CD4-positive, alpha-beta T cell treated with Interleukin-2 at 100 ng/mL for 4 hours (primary cell): ENCODE measurements at regions not wholly inside any gene's neighbourhood (a gene's known extent, or its start where the extent isn't known, plus 50 kb on each side); places are given as distances from the start of the nearest gene placed in this dataset.

ENCODE experiments used
- DNase-seq: peaks from one replicate; pipeline ENCODE4 v3.0.0-alpha.2; 2020; ENCODE audit warnings: low spot score

DNA sequence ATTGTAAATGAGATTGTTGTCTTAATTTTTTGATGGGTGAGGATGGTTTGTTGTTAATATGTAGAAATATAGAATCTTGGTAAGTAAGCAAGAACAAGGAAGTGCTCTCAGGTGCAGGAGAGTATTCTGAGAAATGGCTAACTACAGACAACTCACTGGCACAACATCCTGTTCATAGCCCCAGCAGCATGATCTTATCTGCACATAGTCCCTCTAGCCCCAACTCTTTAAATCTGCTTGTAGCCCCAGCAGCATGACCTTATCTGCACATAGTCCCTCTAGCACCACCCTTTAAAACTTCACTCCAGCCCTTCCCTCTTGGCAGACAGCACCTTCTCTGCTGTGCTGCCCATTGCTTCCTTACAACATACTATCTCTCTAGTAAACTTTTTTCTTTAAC is 1957.1 kb upstream of the ADGRL3 start:
- no peak for DNase-seq

- DNase-seq = no peak
Measured at GRCh38 chr4:59247032-59247431, 1953.1 kb upstream of the ADGRL3 start.

- no peak for DNase-seq
Measured at GRCh38 chr4:59248313-59248712, 1951.8 kb upstream of the ADGRL3 start.

- DNase-seq = no peak
Measured at GRCh38 chr4:59249110-59249509, 1951.0 kb upstream of the ADGRL3 start.

GRCh38 chr4:59258002-59258401 is 1942.1 kb upstream of the ADGRL3 start:
- no peak for DNase-seq

- DNase-seq = no peak
Measured at GRCh38 chr4:59307609-59308008, 1892.5 kb upstream of the ADGRL3 start.

DNA sequence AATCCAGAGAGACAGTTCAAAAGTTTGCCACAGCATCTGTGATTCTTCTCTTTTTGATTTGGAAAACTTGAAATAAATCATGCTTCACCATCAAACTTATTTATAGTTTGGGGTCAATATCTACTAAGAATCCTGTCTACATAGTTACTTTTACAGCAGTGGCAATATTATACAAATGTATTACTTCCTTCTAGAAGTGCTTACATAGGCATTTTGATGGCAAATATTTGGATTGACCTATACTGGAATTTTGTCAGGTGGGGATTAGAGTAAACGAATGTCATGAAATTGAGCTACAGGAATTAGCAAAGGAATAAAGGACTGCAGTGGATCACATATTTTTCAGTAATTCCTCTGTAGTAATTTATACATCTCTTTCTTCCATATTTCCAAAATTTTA is 1885.5 kb upstream of the ADGRL3 start:
- no peak for DNase-seq

- no peak for DNase-seq
Measured at GRCh38 chr4:59339631-59340030, 1860.5 kb upstream of the ADGRL3 start.

GRCh38 chr4:59341506-59341905 is 1858.6 kb upstream of the ADGRL3 start:
- no peak for DNase-seq

DNA sequence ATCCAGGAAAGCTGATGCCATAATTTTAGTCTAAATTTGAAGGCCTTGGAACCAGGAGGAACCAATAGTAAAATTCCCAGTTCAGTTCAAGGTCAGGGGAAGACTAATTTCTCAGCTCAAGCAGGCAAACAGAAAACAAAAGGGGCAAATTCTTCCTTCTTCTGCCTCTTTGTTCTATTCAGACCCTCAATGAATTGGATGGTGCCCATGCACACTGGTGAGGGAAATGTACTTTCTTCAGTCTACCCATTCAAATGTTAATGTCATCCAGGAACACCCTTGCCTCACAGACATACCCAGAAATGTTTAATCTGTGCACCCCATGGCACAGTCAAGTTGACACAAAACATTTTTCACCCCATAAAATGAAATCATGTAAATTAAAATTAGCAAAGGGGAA is 1851.2 kb upstream of the ADGRL3 start:
- DNase-seq = no peak

GRCh38 chr4:59369229-59369628 is 1830.9 kb upstream of the ADGRL3 start:
- no peak for DNase-seq

- DNase-seq = no peak
Measured at GRCh38 chr4:59374416-59374815, 1825.7 kb upstream of the ADGRL3 start.

DNA sequence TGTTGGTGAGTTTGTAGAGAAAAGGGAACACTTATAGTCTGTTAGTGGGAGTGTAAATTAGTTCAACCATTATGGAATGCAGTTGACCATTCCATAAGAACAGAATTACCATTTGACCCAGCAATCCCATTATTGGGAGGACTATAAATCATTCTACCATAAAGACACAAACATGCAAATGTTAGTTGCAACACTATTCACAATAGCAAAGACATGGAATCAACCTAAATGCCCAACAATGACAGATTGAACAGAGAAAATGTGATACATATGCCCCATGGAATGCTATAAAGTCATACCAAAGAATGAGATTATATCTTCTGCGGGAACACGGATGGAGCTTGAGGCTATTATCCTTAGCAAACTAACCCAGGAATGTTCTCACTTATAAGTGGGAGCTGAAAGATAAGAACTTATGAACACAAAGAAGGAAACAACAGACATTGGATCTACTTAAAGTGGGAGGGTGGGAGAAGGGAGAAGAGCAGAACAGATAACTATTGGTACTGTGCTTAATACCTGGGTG is 1819.2 kb upstream of the ADGRL3 start:
- DNase-seq = no peak

- DNase-seq = no peak
Measured at GRCh38 chr4:59381591-59381990, 1818.5 kb upstream of the ADGRL3 start.

DNA sequence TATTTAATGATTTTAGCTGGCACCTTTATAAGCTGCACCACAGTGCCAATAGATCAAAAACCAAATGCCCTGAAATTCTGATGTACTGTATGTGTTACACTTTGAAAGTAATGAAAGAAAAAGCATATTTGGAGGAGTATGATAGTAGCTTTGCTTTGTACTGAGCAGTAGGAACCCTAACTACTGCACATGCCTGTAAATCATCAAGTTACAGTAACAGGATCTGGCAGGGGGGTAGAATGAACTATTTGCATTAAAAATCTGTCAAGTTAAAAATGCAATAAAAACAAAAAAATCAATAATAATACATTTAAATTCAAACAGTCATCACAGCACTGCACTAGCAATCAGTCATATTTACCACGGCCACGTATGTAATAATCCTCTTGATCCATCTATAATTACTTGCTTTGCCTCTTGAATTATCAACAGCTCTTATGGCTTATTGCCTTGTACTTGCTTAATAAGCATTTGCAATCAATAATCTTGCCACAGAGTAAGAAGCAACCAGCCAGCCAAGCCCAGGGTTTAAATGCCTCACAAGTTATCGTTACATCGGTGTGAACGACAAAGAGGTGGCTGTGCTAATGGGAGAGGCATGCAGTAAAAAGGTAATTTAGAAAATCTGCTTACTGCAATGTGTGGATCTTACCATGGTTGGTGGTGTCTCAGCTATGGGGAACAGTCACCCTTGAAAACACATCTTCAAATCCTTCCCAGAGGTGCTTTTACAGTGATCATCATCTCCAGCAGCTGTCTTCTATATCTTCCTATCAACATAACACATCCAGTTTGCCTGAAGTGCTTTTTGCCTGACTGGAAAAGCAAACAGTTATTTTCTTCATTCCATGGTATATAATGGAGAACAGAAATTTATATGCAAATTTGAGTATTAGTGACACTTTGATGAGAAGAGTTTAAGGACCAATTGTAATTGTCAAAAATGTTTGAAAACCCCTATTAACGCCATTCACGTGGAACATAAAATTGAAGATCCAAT is 1812.1 kb upstream of the ADGRL3 start:
- DNase-seq = no peak

DNA sequence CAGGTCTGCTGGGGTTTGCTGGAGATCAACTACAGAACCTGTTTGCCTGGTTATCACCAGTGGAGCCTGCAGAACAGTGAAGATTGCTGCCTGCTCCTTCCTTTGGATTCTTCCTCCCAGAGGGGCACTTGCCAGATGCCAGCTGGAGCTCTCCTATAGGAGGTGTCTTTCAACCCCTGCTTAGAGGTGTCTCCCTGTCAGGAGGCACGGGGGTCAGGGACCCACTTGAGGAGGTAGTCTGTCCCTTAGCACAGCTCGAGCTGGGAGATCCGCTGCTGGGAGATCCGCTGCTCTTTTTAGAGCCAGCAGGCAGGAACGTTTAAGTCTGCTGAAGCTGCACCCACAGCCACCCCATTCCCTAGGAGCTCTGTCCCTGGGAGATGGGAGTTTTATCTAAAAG is 1806.3 kb upstream of the ADGRL3 start:
- DNase-seq = no peak

- no peak for DNase-seq
Measured at GRCh38 chr4:59400334-59400733, 1799.8 kb upstream of the ADGRL3 start.

GRCh38 chr4:59409647-59410046 is 1790.5 kb upstream of the ADGRL3 start:
- no peak for DNase-seq

DNA sequence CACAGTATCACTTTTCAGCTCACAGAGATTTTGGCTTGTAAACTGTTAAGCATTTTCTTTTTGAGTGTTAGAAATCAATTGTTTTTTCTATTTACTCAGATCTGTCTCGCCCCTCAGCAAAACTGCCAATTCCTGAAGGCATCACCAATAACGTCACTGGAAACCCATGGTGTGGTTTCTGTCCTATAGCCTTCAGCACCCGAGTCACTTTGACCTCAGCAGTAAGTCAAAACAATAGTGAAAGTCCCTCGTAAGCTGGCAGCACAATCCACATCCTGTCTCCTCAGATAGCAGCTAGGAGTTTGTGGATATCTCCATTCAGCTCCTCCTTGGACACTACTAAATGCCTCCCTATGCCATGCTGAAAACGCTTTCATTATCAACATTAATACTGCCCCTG is 1787.4 kb upstream of the ADGRL3 start:
- no peak for DNase-seq

GRCh38 chr4:59455751-59456150 is 1744.4 kb upstream of the ADGRL3 start:
- DNase-seq = no peak

DNA sequence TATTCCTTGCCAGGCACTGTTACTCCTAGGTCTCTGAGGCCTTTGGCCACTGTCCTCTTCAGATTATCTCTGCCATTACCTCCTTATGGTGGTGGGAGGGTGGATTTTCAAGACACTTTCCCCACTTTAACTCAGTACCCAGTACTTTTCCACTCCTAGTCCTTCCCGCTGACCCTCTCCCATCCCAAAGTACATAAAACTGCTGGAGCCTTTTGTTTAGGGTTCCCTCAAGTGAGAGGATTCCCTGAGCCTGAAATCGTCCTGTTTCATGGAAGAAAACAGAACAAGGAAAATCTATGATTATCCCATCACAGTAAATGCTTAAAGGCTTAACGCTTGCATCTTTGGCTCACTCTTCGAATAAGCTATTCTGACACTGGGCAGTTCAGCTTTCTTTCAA is 1742.5 kb upstream of the ADGRL3 start:
- no peak for DNase-seq

- DNase-seq = no peak
Measured at GRCh38 chr4:59484944-59485343, 1715.2 kb upstream of the ADGRL3 start.

DNA sequence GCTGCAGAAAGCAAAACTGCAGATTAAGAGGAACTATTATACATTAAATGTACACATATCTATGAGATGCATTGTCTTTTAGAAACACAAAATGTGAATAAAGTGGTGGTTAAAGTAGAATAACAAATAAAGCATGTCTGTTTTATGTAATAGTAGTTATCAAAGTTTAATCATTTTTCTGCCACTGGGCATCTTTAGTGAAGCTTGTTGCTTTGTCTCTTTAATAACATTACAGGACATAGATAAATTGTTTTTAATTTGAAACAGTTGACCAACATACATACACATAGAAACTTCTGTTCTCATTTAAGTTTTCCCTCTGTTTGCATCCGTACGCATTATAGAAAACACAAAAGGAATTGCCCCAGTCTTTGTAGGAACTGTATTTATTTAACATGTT is 1700.0 kb upstream of the ADGRL3 start:
- DNase-seq = no peak

DNA sequence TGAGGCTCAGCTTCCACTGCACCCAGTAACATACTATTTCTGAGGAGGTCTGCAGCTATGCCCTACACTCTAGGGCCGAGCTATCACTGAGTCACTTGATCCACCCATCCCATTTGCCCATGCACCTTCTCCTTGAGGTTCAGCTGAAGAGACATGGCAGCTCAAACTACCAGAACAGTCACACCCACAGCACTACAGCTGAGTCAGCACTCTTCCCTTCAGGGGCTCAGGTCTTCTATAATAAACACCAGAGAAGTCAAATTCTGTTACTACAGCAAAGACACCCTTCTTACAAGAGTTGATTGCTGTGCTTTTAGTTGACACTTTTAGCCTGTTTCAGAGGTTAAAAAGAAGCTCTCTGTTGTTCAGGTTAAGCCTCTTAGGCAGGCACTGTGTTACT is 1696.4 kb upstream of the ADGRL3 start:
- DNase-seq = no peak
